Dermis microvascular lymphatic vessel endothelial cell (primary cell): ENCODE measurements at regions not wholly inside any gene's neighbourhood (a gene's known extent, or its start where the extent isn't known, plus 50 kb on each side); places are given as distances from the start of the nearest gene placed in this dataset.
"Not testable (repeated sequence)": the region's sequence is repeated elsewhere in the genome, so short reads cannot be mapped to it uniquely, and the experiment has no call there.

Experiments
- DNase-seq, 2 donors: peaks; one replicate each; pipeline versions ENCODE4 v3.0.0 to v3.0.0-alpha.2; 2010; ENCODE audit warnings: low read depth in 2 of 2

DNA sequence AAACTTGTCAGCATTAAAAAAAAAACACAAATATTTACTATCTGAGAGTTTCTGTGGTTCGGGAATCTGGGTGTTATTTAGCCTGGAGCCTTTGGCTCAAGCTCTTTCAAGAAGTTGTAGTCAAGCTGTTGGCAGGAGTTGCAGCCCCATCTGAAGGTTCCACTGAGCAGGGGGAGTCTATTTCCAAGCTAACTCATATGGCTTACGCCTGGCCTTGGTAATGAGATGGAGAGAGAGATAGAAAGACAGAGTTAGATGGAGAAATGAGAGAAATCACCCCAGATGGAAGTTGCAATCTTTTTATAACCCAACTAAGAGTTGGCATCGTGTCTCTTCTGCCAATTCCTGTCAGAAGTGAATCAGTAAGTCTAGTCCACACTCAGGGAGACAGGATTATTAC lies 1075.2 kb upstream of the SEMA6A start:
- no peak for DNase-seq

DNA sequence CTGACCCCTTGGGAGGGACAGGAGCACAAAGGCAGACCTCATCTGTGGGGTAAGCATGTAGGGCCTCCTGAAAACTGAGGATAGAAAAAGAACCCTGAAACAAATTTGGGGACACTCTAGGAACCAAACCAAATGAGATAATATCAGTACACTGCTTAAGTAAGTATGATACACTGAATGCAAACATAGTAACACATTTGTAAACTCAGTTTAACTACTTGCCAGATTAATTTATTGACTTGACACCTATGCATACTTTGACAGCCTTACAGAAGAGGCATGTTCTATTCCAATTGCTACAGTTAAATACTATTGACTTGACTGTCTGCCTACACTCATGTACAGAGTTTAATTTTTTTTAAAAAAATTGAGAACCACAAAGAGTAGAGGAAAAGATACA lies 1070.8 kb upstream of the SEMA6A start:
- DNase-seq, result no peak

DNA sequence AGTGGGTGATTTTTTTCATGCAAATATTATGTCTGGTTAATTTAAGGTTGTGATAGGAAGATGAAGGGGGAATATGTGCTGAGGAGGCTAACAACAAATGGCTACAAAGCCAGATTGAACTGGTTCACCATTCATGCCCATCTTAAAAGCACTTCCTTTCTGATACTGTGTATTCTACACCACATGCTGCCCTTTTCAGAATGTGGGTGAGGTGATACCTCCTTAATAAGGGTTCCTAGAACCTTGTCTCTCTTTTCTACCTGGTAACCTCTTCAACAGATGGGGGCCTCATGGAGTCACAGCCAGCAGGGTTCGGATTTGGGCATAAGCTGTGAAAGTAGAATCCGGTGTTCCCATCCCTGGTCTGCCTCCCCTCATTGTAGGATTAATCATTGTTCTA lies 1064.0 kb upstream of the SEMA6A start:
- no peak for DNase-seq

DNA sequence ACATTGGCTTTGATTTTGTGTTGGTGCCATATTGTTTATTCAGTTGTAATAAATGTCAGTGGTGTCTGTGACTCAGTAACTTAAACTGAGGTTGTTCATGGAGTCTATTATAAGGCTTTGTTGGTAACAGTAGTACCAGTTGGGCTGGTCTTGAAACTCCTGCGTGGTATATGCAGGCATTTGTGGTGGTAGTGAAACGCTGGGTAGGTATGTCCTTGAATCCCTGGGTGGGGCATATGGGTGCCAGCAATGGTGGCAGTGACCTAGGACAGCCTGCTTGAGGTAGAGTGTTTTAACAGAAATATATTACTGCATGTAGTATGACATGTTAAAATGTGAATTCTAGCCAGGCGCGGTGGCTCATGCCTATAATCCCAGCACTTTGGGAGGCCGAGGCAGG lies 1058.5 kb upstream of the SEMA6A start:
- DNase-seq, result no peak

- DNase-seq, result no peak
Observed at GRCh38 chr5:117624201-117624600, 1049.6 kb upstream of the SEMA6A start.

DNA sequence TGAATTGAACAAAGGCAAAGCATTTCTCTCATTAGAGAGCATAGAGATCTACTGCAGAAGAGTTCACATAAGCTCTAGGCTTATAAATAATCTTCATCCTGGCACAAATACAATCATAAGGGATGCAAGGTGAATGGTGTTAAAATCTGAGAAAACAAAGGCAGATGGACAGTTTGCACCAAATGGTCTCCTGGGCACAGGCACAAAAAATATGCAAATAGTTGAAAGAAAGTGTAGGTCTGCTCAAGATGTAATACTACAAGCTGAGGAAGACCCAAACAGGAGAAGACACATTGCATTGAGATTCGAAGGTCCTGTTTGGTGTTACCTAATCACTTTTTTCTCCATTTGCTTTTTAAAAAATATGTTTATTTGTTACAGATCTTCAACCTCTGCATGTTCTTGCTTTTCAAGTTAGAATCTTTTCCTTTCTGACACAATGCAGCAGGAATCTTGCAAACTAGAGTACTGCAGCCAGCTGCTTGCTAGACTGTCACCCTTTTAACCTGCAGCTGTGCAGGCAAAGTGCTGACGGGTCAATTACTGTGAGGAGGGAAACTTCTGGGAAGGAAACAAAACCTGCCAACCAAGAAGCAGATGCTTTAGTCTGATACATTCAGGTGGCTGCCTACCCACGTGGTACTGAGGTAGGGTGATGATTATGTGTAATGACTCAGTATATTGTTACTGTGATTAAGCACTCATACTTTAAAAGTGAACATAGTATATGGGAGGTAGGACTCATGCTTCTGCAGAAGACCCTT lies 1048.6 kb upstream of the SEMA6A start:
- no peak for DNase-seq

GRCh38 chr5:117621921-117622320 lies 1047.3 kb upstream of the SEMA6A start:
- no peak for DNase-seq

GRCh38 chr5:117615226-117615625 lies 1040.6 kb upstream of the SEMA6A start:
- no peak for DNase-seq

DNA sequence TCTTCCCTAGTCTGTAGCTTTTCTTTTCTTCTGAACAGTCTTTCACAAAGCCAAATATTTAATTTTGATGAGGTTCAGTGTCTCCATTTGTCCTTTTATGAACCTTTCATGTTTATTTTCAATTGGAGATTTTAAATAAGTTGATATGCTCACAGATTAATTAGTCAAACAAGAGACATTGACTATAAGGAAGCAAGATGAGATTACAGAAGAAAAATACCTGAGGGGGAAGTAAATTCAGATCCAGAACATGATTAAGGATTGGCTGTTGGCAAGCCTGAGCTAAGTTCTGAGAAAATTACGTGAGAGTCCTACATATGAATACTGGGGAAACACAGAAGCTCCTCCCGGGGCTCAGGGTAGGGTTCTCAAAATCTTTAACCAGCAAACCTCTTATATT lies 1039.8 kb upstream of the SEMA6A start:
- DNase-seq, result no peak

DNA sequence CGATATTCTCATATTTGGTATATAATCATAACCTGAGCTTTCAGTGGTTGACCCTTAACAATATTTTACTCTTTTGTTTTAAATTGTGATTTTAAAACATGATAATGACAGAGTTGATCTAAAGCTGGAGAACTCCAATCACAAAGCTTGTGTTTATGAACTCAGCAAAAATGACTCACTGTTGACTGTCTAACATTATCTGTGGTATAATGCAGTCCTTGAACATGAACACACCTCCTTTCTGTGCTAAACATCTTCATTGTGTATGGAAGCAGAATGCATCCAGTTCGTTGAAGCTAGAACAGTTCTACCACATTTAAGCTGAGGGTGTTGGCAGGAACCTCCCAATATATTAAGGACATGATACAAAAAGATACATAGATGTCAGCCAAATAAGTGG lies 1030.2 kb upstream of the SEMA6A start:
- DNase-seq, result no peak

- DNase-seq, result not testable (repeated sequence)
Observed at GRCh38 chr5:117599811-117600210, 1025.2 kb upstream of the SEMA6A start.

GRCh38 chr5:117594166-117594565 lies 1019.5 kb upstream of the SEMA6A start:
- DNase-seq, result no peak

- DNase-seq, result no peak
Observed at GRCh38 chr5:117590944-117591343, 1016.3 kb upstream of the SEMA6A start.

DNA sequence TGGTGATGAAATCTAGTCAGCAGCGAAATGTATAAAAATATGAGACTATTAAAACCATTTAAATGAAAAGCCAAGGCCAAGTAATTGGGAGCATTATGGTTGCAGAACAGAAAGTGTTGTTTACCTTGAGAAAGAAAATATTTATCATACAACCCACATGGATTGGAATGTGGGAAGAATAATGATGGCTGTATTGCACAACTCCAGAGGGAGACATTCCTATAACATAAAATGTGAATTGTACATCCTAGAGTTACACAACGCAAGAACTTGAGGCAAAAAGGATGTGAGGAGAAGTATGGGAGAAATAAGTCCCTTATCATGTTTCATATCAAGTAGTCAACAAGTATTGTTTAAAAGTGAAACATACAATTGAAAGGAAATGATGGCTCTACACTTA lies 1014.0 kb upstream of the SEMA6A start:
- no peak for DNase-seq

- no peak for DNase-seq
Observed at GRCh38 chr5:117587111-117587510, 1012.5 kb upstream of the SEMA6A start.

GRCh38 chr5:117568622-117569021 lies 994.0 kb upstream of the SEMA6A start:
- DNase-seq, result no peak

DNA sequence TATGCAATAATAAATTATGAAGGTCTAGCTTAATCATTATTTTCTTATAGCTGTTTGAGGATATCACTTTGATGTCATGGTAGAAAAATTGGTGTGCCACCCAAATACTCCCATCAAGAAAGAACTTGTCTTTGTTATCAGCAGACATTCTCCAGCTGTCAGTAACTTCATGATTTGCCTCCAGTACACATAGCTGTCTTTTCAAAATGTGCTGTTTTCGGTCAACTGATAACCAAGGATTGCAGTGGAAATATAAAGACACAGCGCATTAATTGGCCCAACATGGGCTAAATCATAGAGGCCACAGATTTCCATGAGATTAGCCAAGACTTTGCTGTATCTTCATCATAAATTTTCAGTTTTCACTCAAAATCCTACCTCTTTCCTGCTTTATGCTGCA lies 993.5 kb upstream of the SEMA6A start:
- no peak for DNase-seq

- no peak for DNase-seq
Observed at GRCh38 chr5:117562647-117563046, 988.0 kb upstream of the SEMA6A start.

DNA sequence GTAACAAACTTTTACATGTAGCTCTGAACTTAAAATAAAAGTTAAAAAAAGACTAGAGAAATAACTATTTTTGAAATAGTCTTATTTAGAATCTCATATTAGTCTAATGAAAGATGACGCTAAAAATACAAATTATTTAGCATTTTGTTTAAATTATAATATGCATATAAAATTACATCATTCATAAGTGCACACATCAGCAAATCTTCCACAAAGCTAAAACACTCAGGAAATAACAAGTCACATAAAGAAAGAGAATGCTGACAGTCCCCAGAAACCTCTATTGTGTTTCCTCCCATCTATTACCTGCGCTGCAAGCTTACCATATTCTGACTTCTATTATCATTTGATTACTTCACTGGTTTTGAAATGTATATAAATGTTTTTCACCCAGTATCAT lies 986.9 kb upstream of the SEMA6A start:
- DNase-seq, result no peak

DNA sequence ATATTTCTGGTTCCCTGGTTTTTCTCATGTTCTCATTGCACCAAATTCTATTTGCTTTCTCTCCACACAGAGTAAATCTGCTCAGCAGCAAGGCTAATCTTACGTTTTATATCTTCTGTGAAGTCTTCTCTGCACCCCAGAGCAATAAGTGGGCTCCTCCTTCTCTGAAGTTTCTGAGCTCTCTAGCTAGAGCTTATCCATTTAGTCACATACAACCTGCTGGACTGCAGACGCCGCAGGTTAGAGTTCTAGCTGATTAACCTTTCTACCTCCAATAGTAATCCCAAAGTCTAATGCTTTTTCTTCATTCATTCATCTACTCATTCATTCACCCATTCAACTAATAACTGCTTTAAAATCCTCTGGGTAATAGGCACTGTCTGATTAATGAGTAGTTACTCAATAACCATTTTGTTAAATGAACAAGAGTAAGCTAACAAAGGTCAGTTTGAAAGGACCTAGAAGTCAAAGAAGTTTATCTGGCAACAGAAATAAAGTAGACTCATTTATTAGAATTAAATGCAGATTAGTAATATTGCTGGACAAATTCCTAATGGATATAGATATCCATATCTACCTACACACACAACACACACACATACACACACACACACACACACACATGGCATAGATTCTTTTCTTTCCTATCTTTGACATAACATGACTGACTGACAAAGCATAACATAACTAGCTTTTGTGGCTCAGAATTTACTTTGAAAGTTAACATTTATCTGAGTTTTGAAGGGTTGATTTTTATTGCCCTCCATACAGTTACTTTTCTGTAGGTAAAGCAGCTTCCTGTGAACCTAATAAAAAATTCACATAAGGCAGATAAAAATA lies 984.6 kb upstream of the SEMA6A start:
- no peak for DNase-seq

DNA sequence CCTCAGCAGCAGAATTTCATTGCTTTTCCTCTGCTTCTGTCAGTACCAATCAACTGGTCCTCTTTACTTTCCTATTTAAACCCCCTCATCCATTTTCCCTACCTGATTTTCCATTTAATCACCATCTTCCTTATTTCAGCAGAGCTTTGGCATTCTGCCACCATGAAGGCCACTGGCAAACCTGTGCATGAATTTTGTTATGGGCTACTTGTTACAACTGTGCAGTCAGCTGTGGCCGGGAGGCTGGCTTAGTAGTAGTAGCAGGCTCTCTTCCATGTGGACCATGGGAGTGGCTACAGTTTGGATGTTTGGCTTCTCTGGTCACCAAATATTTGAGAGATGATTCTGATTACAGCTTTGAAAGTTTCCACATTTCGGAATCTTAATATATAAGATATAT lies 976.6 kb upstream of the SEMA6A start:
- no peak for DNase-seq

DNA sequence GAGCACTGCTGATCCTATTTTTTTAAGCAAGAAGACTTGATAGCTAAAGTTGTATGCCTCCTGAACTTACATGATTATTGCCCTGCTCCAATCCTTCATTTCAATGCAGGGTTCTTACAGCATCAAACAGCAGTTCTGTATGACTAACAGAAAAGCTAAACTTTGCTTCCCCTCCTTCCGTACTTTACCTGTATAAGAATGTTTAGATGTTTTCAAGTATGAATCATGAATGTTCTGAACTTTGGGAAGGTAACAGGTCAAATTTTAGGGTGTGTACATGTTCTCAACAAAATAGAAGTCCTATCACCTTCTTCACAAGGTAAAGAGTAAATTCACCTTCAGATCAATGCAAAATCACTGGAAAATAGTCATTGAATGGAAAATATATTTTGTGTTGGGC lies 972.6 kb upstream of the SEMA6A start:
- no peak for DNase-seq

DNA sequence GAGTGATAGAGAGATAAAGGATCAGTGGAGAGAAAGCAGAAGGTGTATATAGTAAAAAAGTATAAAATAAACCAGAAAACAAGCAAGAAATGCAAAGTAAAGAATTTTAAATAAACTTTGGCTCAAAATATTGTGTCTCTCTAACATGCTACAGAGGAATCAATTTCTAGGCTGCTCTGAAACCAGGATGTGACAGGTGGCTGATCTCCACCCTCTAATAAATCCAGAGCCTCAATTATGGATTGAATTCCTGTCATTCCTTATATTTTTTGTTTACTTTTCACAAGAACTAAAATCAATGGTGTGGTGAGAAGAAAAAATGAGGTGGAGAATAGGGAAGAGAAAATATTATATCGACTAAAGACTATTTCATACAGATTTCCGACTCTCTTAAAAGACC lies 965.1 kb upstream of the SEMA6A start:
- DNase-seq, result no peak
